CD4-positive, alpha-beta memory T cell (primary cell): ENCODE measurements at regions not wholly inside any gene's neighbourhood (a gene's known extent, or its start where the extent isn't known, plus 50 kb on each side); places are given as distances from the start of the nearest gene placed in this dataset.

ENCODE experiments used
- CTCF ChIA-PET: fragments of 350-600 bp; sonication (Branson Sonifier 250); formaldehyde crosslinking; loops from one replicate; lab custom pipeline; 2021; ENCODE audit warnings: inconsistent platforms; ENCODE audit not compliant: partially characterized antibody; lab: Charles Lee
- POLR2A ChIA-PET: fragments of 350-600 bp; sonication (Branson Sonifier 250); formaldehyde crosslinking; loops from one replicate; lab custom pipeline; 2021; ENCODE audit not compliant: partially characterized antibody; lab: Charles Lee
- DNase-seq, 5 donors: peaks; one replicate each; pipeline versions ENCODE4 v3.0.0 to v3.0.0-alpha.2; 2020 to 2022; ENCODE audit warnings: mixed read lengths in 1 of 5
- H3K27ac ChIP-seq: one replicate; pipeline ENCODE4 v1.7.0; 2013; ENCODE audit warnings: low read depth, low read length
- H3K27me3 ChIP-seq: 2 replicates; pipeline ENCODE4 v1.7.0; 2013; ENCODE audit warnings: mild to moderate bottlenecking, low read length, moderate library complexity; ENCODE audit not compliant: insufficient read depth
- H3K36me3 ChIP-seq: 2 replicates; pipeline ENCODE4 v1.7.0; 2013; ENCODE audit warnings: mild to moderate bottlenecking, low read length, moderate library complexity; ENCODE audit not compliant: insufficient read depth
- H3K4me1 ChIP-seq: 2 replicates; pipeline ENCODE4 v1.7.0; 2013; ENCODE audit warnings: mild to moderate bottlenecking, low read length, moderate library complexity; ENCODE audit not compliant: insufficient read depth
- H3K4me3 ChIP-seq, 2 donors: one replicate each; pipeline ENCODE4 v1.7.0; 2013; ENCODE audit warnings: low read length in 2 of 2, mild to moderate bottlenecking in 1 of 2
- H3K9me3 ChIP-seq, 2 donors: one replicate each; pipeline ENCODE4 v1.7.0; 2013; ENCODE audit warnings: low read length in 2 of 2, control low read depth in 1 of 2; ENCODE audit not compliant: control insufficient read depth in 1 of 2
- H3K27ac Mint-ChIP-seq, 7 donors: one replicate each; pipeline ENCODE4 v1.8.0; 2020 to 2021; ENCODE audit warnings: mixed read lengths in 7 of 7, mild to moderate bottlenecking in 6 of 7, inconsistent platforms in 3 of 7, moderate library complexity in 3 of 7
- H3K27me3 Mint-ChIP-seq, 2 donors: one replicate each; pipeline ENCODE4 v1.8.0; 2020 to 2021; ENCODE audit warnings: mixed read lengths in 2 of 2
- H3K36me3 Mint-ChIP-seq, 2 donors: one replicate each; pipeline ENCODE4 v1.8.0; 2020 to 2021; ENCODE audit warnings: mixed read lengths in 2 of 2, inconsistent platforms in 1 of 2, mild to moderate bottlenecking in 1 of 2
- H3K4me1 Mint-ChIP-seq, 4 donors: one replicate each; pipeline ENCODE4 v1.8.0; 2020 to 2021; ENCODE audit warnings: mixed read lengths in 4 of 4, mild to moderate bottlenecking in 1 of 4
- H3K4me3 Mint-ChIP-seq, 8 donors: one replicate each; pipeline ENCODE4 v1.8.0; 2020 to 2021; ENCODE audit warnings: mixed read lengths in 8 of 8, mild to moderate bottlenecking in 7 of 8, moderate library complexity in 6 of 8, inconsistent platforms in 3 of 8
- H3K9me3 Mint-ChIP-seq, 8 donors: one replicate each; pipeline ENCODE4 v1.8.0; 2020 to 2021; ENCODE audit warnings: mixed read lengths in 8 of 8, mild to moderate bottlenecking in 5 of 8, inconsistent platforms in 3 of 8, moderate library complexity in 1 of 8
- intact Hi-C: fragments of 100-400 bp; cut with micrococcal nuclease; formaldehyde crosslinking; loops from one replicate; pipeline ENCODE4 v1.15.1; 2023

- peaks cover 0 to 3% of the 10 kb centered on the region in 2 donors for H3K36me3 Mint-ChIP-seq
These were observed 143.4 kb upstream of the ERRFI1 start for GRCh38 chr1:8169364-8170058.

GRCh38 chr1:8167936-8168335, 141.8 kb upstream of the ERRFI1 start:
- Mint-ChIP-seq H3K4me3 (peak overlapping the region in 3 of 8 donors; percentile 21 to 70 (median 48)), H3K4me1 (peaks cover 24 to 53% (median 34%) of the 10 kb centered on the region in 4 donors), H3K27ac (peak overlapping the region in 4 of 7 donors; percentile 29 to 87 (median 40)), H3K9me3 (peaks cover 0 to 2% (median 0%) of the 10 kb centered on the region in 8 donors), H3K27me3 (peaks cover 0 to 1% of the 10 kb centered on the region in 2 donors), H3K36me3 (peaks cover 0 to 3% of the 10 kb centered on the region in 2 donors)
- no peak overlapping the region for H3K27ac ChIP-seq
- no peak for DNase-seq
- H3K36me3 ChIP-seq, result no peaks in the 10 kb centered on the region
- CTCF ChIA-PET, result interaction anchor here (1.1 to 2.0 kb wide), 3 partner anchors 11 to 16 kb away, joined by 3 to 5 read pairs (median 3); no protein-coding TSS in a partner anchor
- POLR2A ChIA-PET, result interaction anchor here (3.3 to 7.6 kb wide), 2 partner anchors 14 kb away, joined by 19 to 57 read pairs; no protein-coding TSS in a partner anchor
- peaks cover 41% of the 10 kb centered on the region for H3K4me1 ChIP-seq
- intact Hi-C loops, result no loop called here
- no peaks in the 10 kb centered on the region for H3K27me3 ChIP-seq
- no peaks in the 10 kb centered on the region for H3K9me3 ChIP-seq
- no peak overlapping the region for H3K4me3 ChIP-seq

More at GRCh38 chr1:8169364-8170058, 143.4 kb upstream of the ERRFI1 start:
- Histone ChIP-seq H3K27me3 (no peaks in the 10 kb centered on the region), H3K4me1 (peaks cover 41% of the 10 kb centered on the region), H3K9me3 (no peaks in the 10 kb centered on the region), H3K4me3 (peak overlapping the region in 1 of 2 donors; percentile 15), H3K27ac (peak overlapping the region; percentile 44), H3K36me3 (no peaks in the 10 kb centered on the region)
- peaks cover 22 to 53% (median 34%) of the 10 kb centered on the region in 4 donors for H3K4me1 Mint-ChIP-seq
- H3K4me3 Mint-ChIP-seq, result peak overlapping the region; percentile 43 to 86 (median 78)
- peak overlapping the region; percentile 88 to 99 (median 97) for H3K27ac Mint-ChIP-seq
- CTCF ChIA-PET, result interaction anchor here (1.1 to 1.2 kb wide), 2 partner anchors 17 to 18 kb away, joined by 3 to 4 read pairs; no protein-coding TSS in a partner anchor
- H3K27me3 Mint-ChIP-seq, result peaks cover 0 to 1% of the 10 kb centered on the region in 2 donors
- DNase-seq, result peak; percentile 67 to 79 (median 77)
- intact Hi-C loops, result loop anchor here (1.0 kb wide), 2 partner anchors 13 to 17 kb away; no protein-coding TSS in a partner anchor
- peaks cover 0 to 2% (median 0%) of the 10 kb centered on the region in 8 donors for H3K9me3 Mint-ChIP-seq
- POLR2A ChIA-PET, result interaction anchor here (0.6 to 7.6 kb wide), 4 partner anchors 13 to 83 kb away, joined by 3 to 57 read pairs (median 11); no protein-coding TSS in a partner anchor

GRCh38 chr1:8166406-8166805, 140.3 kb upstream of the ERRFI1 start:
- peaks cover 0 to 3% of the 10 kb centered on the region in 2 donors for H3K36me3 Mint-ChIP-seq

GRCh38 chr1:8165595-8166360, 139.7 kb upstream of the ERRFI1 start:
- DNase-seq, result no peak
- Histone ChIP-seq H3K36me3 (no peaks in the 10 kb centered on the region), H3K27ac (no peak overlapping the region), H3K27me3 (no peaks in the 10 kb centered on the region), H3K4me3 (no peak overlapping the region), H3K4me1 (peaks cover 41% of the 10 kb centered on the region), H3K9me3 (no peaks in the 10 kb centered on the region)
- H3K9me3 Mint-ChIP-seq, result peaks cover 0 to 2% (median 0%) of the 10 kb centered on the region in 8 donors
- intact Hi-C loops, result no loop called here
- CTCF ChIA-PET, result interaction anchor here (2.0 kb wide), 1 partner anchor 13 kb away, joined by 5 read pairs; no protein-coding TSS in a partner anchor
- POLR2A ChIA-PET, result interaction anchor here (0.7 to 7.6 kb wide), 3 partner anchors 12 to 103 kb away, joined by 4 to 57 read pairs (median 11); no protein-coding TSS in a partner anchor
- H3K36me3 Mint-ChIP-seq, result peaks cover 0 to 3% of the 10 kb centered on the region in 2 donors
- H3K4me3 Mint-ChIP-seq, result no peak overlapping the region
- peak overlapping the region in 2 of 7 donors; percentile 25 to 43 for H3K27ac Mint-ChIP-seq
- H3K27me3 Mint-ChIP-seq, result peaks cover 0 to 1% of the 10 kb centered on the region in 2 donors
- H3K4me1 Mint-ChIP-seq, result peaks cover 24 to 52% (median 26%) of the 10 kb centered on the region in 4 donors

More at GRCh38 chr1:8166406-8166805, 140.3 kb upstream of the ERRFI1 start:
- Histone ChIP-seq H3K9me3 (no peaks in the 10 kb centered on the region), H3K36me3 (no peaks in the 10 kb centered on the region), H3K27me3 (no peaks in the 10 kb centered on the region), H3K4me3 (no peak overlapping the region), H3K27ac (no peak overlapping the region), H3K4me1 (peaks cover 41% of the 10 kb centered on the region)
- ChIA-PET POLR2A (interaction anchor here (3.1 to 7.6 kb wide), 2 partner anchors 12 to 16 kb away, joined by 11 to 57 read pairs; no protein-coding TSS in a partner anchor), CTCF (interaction anchor here (2.0 kb wide), 1 partner anchor 14 kb away, joined by 5 read pairs; no protein-coding TSS in a partner anchor)
- H3K4me3 Mint-ChIP-seq, result peak overlapping the region in 1 of 8 donors; percentile 8
- peaks cover 0 to 2% (median 0%) of the 10 kb centered on the region in 8 donors for H3K9me3 Mint-ChIP-seq
- intact Hi-C loops, result no loop called here
- H3K27me3 Mint-ChIP-seq, result peaks cover 0 to 1% of the 10 kb centered on the region in 2 donors
- peaks cover 23 to 51% (median 27%) of the 10 kb centered on the region in 4 donors for H3K4me1 Mint-ChIP-seq
- no peak for DNase-seq
- peak overlapping the region in 3 of 7 donors; percentile 35 to 61 (median 60) for H3K27ac Mint-ChIP-seq

GRCh38 chr1:8164670-8165069, 138.6 kb upstream of the ERRFI1 start:
- intact Hi-C loops, result no loop called here
- POLR2A ChIA-PET, result interaction anchor here (3.1 to 7.6 kb wide), 2 partner anchors 11 to 18 kb away, joined by 11 to 57 read pairs; no protein-coding TSS in a partner anchor
- DNase-seq, result no peak

GRCh38 chr1:8163039-8163438, 136.9 kb upstream of the ERRFI1 start:
- Mint-ChIP-seq H3K4me1 (peaks cover 12 to 35% (median 14%) of the 10 kb centered on the region in 4 donors), H3K36me3 (no peaks in the 10 kb centered on the region), H3K9me3 (peaks cover 0 to 2% (median 0%) of the 10 kb centered on the region in 8 donors), H3K4me3 (no peak overlapping the region), H3K27me3 (no peaks in the 10 kb centered on the region), H3K27ac (no peak overlapping the region)
- no peaks in the 10 kb centered on the region for H3K9me3 ChIP-seq
- H3K27ac ChIP-seq, result no peak overlapping the region
- H3K4me1 ChIP-seq, result peaks cover 19% of the 10 kb centered on the region
- no peak for DNase-seq
- H3K27me3 ChIP-seq, result no peaks in the 10 kb centered on the region
- ChIA-PET POLR2A (interaction anchor here (1.3 kb wide), 1 partner anchor 9 kb away, joined by 5 read pairs; no protein-coding TSS in a partner anchor), CTCF (no interaction called here)
- no peak overlapping the region for H3K4me3 ChIP-seq
- H3K36me3 ChIP-seq, result no peaks in the 10 kb centered on the region
- intact Hi-C loops, result no loop called here

More at GRCh38 chr1:8164670-8165069, 138.6 kb upstream of the ERRFI1 start:
- Histone ChIP-seq H3K36me3 (no peaks in the 10 kb centered on the region), H3K4me3 (no peak overlapping the region), H3K27me3 (no peaks in the 10 kb centered on the region), H3K4me1 (peaks cover 30% of the 10 kb centered on the region), H3K9me3 (no peaks in the 10 kb centered on the region), H3K27ac (no peak overlapping the region)
- H3K4me1 Mint-ChIP-seq, result peaks cover 18 to 43% (median 20%) of the 10 kb centered on the region in 4 donors
- H3K9me3 Mint-ChIP-seq, result peaks cover 0 to 2% (median 0%) of the 10 kb centered on the region in 8 donors
- CTCF ChIA-PET, result no interaction called here
- no peak overlapping the region for H3K4me3 Mint-ChIP-seq
- H3K36me3 Mint-ChIP-seq, result peaks cover 0 to 2% of the 10 kb centered on the region in 2 donors
- peaks cover 0 to 1% of the 10 kb centered on the region in 2 donors for H3K27me3 Mint-ChIP-seq
- H3K27ac Mint-ChIP-seq, result no peak overlapping the region
